Testis (tissue), 2 donors: ENCODE measurements at regions not wholly inside any gene's neighbourhood (a gene's known extent, or its start where the extent isn't known, plus 50 kb on each side); places are given as distances from the start of the nearest gene placed in this dataset.
"Not testable (repeated sequence)": the region's sequence is repeated elsewhere in the genome, so short reads cannot be mapped to it uniquely, and the experiment has no call there.

ENCODE experiments used
- DNase-seq: peaks from one replicate; pipeline ENCODE4 v3.0.0-alpha.2; 2019
- H3K27ac ChIP-seq, 2 donors: fragments of 200-600 bp; sonication (generic); one replicate each; pipeline ENCODE4 v1.5.1; 2019
- H3K27me3 ChIP-seq: fragments of 200-600 bp; sonication (generic); one replicate; pipeline ENCODE4 v1.5.1; 2019
- H3K36me3 ChIP-seq: fragments of 200-600 bp; sonication (generic); one replicate; pipeline ENCODE4 v1.5.1; 2017; ENCODE audit warnings: low read depth; ENCODE audit errors: missing control alignments
- H3K4me1 ChIP-seq: fragments of 200-600 bp; sonication (generic); one replicate; pipeline ENCODE4 v1.5.1; 2019
- H3K4me3 ChIP-seq, 2 donors: fragments of 200-600 bp; sonication (generic); one replicate each; pipeline ENCODE4 v1.5.1; 2017 to 2019
- H3K9me3 ChIP-seq: fragments of 200-600 bp; sonication (generic); one replicate; pipeline ENCODE4 v1.5.1; 2017
- POLR2A ChIP-seq: fragments of 450-650 bp; IDR thresholded peaks from one replicate; pipeline ENCODE4 v1.6.1; 2017; ENCODE audit warnings: antibody characterized with exemption, mild to moderate bottlenecking, moderate library complexity
- WGBS, 2 donors: methylation state at CpG; one replicate each; pipeline ENCODE4 v1.1.5; 2018; 5-methylcytosine and 5-hydroxymethylcytosine counted together
- intact Hi-C: fragments of 100-400 bp; cut with DNase I; formaldehyde crosslinking; loops from one replicate; pipeline ENCODE4 v1.15.1; 2023; ENCODE audit warnings: low total_unique reads
- TF ChIP-seq, protein P1 (sequence below), 3 experiments: fragments of 450-650 bp in 2 of 3; fragments of 200-600 bp in 1 of 3; sonication (generic) in 1 of 3; IDR thresholded peaks; one replicate each; pipeline ENCODE4 v1.5.1; 2016 to 2019; ENCODE audit warnings: antibody characterized with exemption in 3 of 3, mild to moderate bottlenecking in 2 of 3, moderate library complexity in 1 of 3

DNA sequence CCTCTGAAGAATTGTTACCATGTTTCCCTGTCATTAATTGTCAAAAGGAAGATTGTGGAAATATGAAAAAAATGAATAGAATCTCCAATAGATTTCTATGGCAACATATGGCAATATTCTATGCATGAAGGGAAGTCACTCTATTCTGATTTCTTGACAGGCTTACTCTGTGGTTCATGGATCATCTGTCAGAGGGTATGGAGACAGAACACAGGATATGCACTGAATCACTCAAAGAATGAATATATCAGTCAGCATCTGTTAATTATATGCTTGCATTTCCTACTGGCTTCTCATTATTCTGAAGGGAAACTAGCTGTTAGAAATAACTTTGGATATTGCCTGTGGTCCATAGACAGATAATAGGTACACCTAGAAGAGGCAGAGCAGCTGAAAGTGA, 918.9 kb downstream of the DTWD2 start:
- Histone ChIP-seq H3K27me3 (no peaks in the 10 kb centered on the region), H3K27ac (no peak overlapping the region), H3K36me3 (no peaks in the 10 kb centered on the region), H3K9me3 (no peaks in the 10 kb centered on the region), H3K4me3 (no peak overlapping the region), H3K4me1 (no peaks in the 10 kb centered on the region)
- TF ChIP-seq, protein P1, sequence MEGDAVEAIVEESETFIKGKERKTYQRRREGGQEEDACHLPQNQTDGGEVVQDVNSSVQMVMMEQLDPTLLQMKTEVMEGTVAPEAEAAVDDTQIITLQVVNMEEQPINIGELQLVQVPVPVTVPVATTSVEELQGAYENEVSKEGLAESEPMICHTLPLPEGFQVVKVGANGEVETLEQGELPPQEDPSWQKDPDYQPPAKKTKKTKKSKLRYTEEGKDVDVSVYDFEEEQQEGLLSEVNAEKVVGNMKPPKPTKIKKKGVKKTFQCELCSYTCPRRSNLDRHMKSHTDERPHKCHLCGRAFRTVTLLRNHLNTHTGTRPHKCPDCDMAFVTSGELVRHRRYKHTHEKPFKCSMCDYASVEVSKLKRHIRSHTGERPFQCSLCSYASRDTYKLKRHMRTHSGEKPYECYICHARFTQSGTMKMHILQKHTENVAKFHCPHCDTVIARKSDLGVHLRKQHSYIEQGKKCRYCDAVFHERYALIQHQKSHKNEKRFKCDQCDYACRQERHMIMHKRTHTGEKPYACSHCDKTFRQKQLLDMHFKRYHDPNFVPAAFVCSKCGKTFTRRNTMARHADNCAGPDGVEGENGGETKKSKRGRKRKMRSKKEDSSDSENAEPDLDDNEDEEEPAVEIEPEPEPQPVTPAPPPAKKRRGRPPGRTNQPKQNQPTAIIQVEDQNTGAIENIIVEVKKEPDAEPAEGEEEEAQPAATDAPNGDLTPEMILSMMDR (IDR thresholded peaks at IDR 0.05): no peak
- TF ChIP-seq POLR2A: no peak
- no peak for DNase-seq
- intact Hi-C loops: no loop called here

DNA sequence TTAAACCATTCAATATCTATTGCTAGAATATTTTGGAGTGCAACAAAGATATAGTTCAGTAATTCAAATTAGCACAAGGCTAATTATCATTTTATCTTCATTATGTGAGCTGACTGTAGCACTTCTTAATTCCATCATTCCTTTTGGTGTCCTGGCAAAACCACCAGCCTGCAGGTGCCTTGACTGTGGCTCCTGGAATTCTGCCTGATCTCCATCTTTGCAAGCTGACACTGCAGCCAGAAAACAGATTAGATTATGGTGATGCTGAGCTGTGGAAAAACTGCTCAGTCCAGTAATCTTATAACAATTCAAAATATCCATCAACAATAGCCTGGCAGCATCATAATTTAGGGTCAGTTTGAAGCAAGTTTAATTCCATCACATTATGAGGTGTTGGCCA, 919.5 kb downstream of the DTWD2 start:
- Histone ChIP-seq H3K9me3 (no peaks in the 10 kb centered on the region), H3K4me3 (no peak overlapping the region), H3K27ac (no peak overlapping the region), H3K36me3 (no peaks in the 10 kb centered on the region), H3K27me3 (no peaks in the 10 kb centered on the region), H3K4me1 (no peaks in the 10 kb centered on the region)
- no peak for DNase-seq
- intact Hi-C loops: no loop called here
- TF ChIP-seq, protein P1 (IDR thresholded peaks at IDR 0.05): no peak
- no peak for TF ChIP-seq POLR2A

DNA sequence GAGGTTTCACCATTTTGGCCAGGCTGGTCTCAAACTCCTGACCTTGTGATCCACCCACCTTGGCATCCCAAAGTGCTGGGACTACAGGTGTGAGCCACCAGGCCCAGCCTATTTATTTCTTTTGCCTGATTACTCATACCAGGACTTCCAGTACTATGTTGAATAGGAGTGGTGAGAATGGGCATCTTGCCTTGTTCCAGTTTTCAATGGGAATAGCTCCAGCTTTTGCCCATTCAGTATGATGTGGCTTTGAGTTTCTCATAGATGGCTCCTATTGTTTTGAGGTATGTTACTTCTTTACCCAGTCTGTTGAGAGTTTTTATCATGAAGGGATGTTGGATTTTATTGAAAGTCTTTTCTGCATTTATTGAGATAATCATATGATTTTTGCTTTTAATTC, 924.5 kb downstream of the DTWD2 start:
- DNase-seq, H3K27ac ChIP-seq, H3K4me3 ChIP-seq, H3K9me3 ChIP-seq, intact Hi-C loops, H3K4me1 ChIP-seq, H3K27me3 ChIP-seq, H3K36me3 ChIP-seq: not testable (repeated sequence)

DNA sequence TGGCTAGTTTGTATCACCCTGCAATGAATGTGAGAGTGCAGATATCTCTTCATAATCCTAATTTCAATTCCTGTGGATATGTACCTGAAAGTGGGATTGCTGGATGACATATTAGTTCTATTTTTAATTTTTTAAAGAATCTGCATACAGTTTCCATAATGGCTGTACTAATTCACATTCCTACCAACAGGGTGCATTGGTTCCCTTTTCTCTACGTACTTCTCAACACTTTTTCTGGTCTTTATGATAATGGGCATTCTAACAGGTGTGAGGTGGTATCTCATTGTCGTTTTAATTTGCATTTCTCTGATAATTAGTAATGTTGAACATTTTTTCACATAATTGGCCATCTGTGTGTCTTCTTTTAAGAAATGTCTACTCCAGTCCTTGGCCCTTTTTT, 927.5 kb downstream of the DTWD2 start:
- Histone ChIP-seq H3K27me3 (no peaks in the 10 kb centered on the region), H3K36me3 (no peaks in the 10 kb centered on the region), H3K27ac (no peak overlapping the region), H3K4me3 (no peak overlapping the region), H3K4me1 (no peaks in the 10 kb centered on the region), H3K9me3 (no peaks in the 10 kb centered on the region)
- 55 to 80% methylated on average over 2 of the region's 2 CpGs for WGBS, 2 donors
- intact Hi-C loops: no loop called here
- TF ChIP-seq, protein P1 (IDR thresholded peaks at IDR 0.05): no peak
- no peak for TF ChIP-seq POLR2A
- DNase-seq: no peak

DNA sequence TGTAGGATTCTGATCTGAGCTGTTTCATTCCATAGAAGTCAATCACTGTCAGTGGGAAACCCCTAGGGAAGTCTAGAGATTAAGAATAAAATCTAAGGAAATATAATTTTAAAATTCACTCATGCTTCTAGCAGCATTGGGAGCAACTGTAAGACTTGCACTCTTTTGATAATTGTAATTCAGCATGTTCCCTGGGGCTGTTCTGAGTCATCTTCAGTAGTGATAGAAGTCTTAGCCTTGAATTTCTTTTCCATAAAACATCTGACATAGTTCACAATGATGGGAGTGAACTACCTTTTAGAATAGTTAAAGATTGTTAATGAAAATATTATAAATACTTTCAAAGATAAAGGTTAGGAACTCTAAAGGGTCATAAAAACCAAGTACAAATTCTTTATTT, 935.8 kb downstream of the DTWD2 start:
- DNase-seq: no peak
- no peak for TF ChIP-seq POLR2A
- TF ChIP-seq, protein P1 (IDR thresholded peaks at IDR 0.05): no peak
- no peaks in the 10 kb centered on the region for H3K36me3 ChIP-seq
- H3K27ac ChIP-seq: no peak overlapping the region
- H3K4me1 ChIP-seq: no peaks in the 10 kb centered on the region
- H3K9me3 ChIP-seq: no peaks in the 10 kb centered on the region
- intact Hi-C loops: no loop called here
- no peaks in the 10 kb centered on the region for H3K27me3 ChIP-seq
- no peak overlapping the region for H3K4me3 ChIP-seq

DNA sequence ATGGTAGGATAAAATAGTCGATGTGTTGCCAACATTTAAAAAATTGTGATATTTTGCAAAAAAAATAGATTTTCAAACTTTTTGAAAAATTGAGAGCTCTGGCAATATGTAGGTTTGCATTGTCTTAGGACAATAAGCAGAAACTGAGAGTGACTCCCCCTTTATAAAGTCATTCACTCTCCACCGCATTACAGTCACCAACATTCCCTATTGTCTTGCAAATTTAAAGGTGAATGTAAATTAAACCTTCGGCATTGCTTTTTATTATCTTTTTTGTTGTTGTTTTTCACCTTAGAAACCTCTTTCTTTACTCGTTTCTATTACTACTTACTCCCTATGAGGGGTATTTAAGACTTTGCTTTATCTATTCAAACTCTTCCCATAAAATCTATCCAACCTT, 944.2 kb downstream of the DTWD2 start:
- H3K27me3 ChIP-seq: no peaks in the 10 kb centered on the region
- DNase-seq: no peak
- no peaks in the 10 kb centered on the region for H3K36me3 ChIP-seq
- intact Hi-C loops: no loop called here
- no peak for TF ChIP-seq POLR2A
- TF ChIP-seq, protein P1 (IDR thresholded peaks at IDR 0.05): no peak
- 79 to 80% methylated on average over 4 of the region's 4 CpGs for WGBS, 2 donors
- no peaks in the 10 kb centered on the region for H3K4me1 ChIP-seq
- H3K27ac ChIP-seq: no peak overlapping the region
- H3K9me3 ChIP-seq: no peaks in the 10 kb centered on the region
- H3K4me3 ChIP-seq: no peak overlapping the region
